Endodermal cell (in vitro differentiated cells): ENCODE measurements at regions not wholly inside any gene's neighbourhood (a gene's known extent, or its start where the extent isn't known, plus 50 kb on each side); places are given as distances from the start of the nearest gene placed in this dataset.
"Not testable (repeated sequence)": the region's sequence is repeated elsewhere in the genome, so short reads cannot be mapped to it uniquely, and the experiment has no call there.

Experiments used
- DNase-seq: peaks from one replicate; pipeline ENCODE4 v3.0.0-alpha.2; 2017
- H3K27ac ChIP-seq: 2 replicates; pipeline ENCODE4 v1.5.1; 2013; ENCODE audit warnings: mild to moderate bottlenecking, low read depth, low read length, moderate library complexity
- H3K27me3 ChIP-seq: 2 replicates; pipeline ENCODE4 v1.6.1; 2013; ENCODE audit warnings: mild to moderate bottlenecking, low read length, moderate library complexity; ENCODE audit not compliant: insufficient read depth, control insufficient read depth, poor library complexity, severe bottlenecking
- H3K36me3 ChIP-seq: 2 replicates; pipeline ENCODE4 v1.7.0; 2013; ENCODE audit warnings: mild to moderate bottlenecking, low read length, moderate library complexity; ENCODE audit not compliant: control insufficient read depth, insufficient read depth
- H3K4me1 ChIP-seq: one replicate; pipeline ENCODE4 v1.7.0; 2013; ENCODE audit warnings: low read length; ENCODE audit not compliant: control insufficient read depth, insufficient read depth
- H3K4me3 ChIP-seq: 2 replicates; pipeline ENCODE4 v1.5.1; 2013; ENCODE audit warnings: mild to moderate bottlenecking, low read length, moderate library complexity
- H3K9ac ChIP-seq: 2 replicates; pipeline ENCODE4 v1.6.1; 2013; ENCODE audit warnings: mild to moderate bottlenecking, low read length, moderate library complexity; ENCODE audit not compliant: poor library complexity, severe bottlenecking; ENCODE audit errors: extremely low read depth
- H3K9me3 ChIP-seq: 2 replicates; pipeline ENCODE4 v1.6.1; 2013; ENCODE audit warnings: mild to moderate bottlenecking, low read length, moderate library complexity; ENCODE audit not compliant: control insufficient read depth
- H3K27ac Mint-ChIP-seq: 2 replicates; pipeline ENCODE4 v1.8.0; 2020; ENCODE audit warnings: mixed read lengths
- H3K27me3 Mint-ChIP-seq: 2 replicates; pipeline ENCODE4 v1.8.0; 2021; ENCODE audit warnings: mild to moderate bottlenecking, mixed read lengths; ENCODE audit not compliant: insufficient read depth
- H3K36me3 Mint-ChIP-seq: 2 replicates; pipeline ENCODE4 v1.8.0; 2020; ENCODE audit warnings: low read depth, mixed read lengths
- H3K4me1 Mint-ChIP-seq: 2 replicates; pipeline ENCODE4 v1.8.0; 2020; ENCODE audit warnings: mixed read lengths
- H3K4me3 Mint-ChIP-seq: 2 replicates; pipeline ENCODE4 v1.8.0; 2020; ENCODE audit warnings: mild to moderate bottlenecking, moderate library complexity, mixed read lengths
- H3K9me3 Mint-ChIP-seq: 2 replicates; pipeline ENCODE4 v1.8.0; 2020; ENCODE audit warnings: mild to moderate bottlenecking, mixed read lengths
- WGBS, 2 experiments: methylation state at CpG; one replicate each; pipeline versions ENCODE4 v1.1.5 to v1.1.7; 2013; ENCODE audit warnings: missing lambda C conversion rate in 2 of 2, mixed read lengths in 1 of 2; ENCODE audit not compliant: insufficient coverage in 1 of 2, insufficient read length in 1 of 2; 5-methylcytosine and 5-hydroxymethylcytosine counted together
- TF ChIP-seq, protein P1 (sequence below): fragments of 200-600 bp; sonication (generic); conservative IDR thresholded peaks from 2 replicates; pipeline ENCODE4 v1.5.0; 2021; ENCODE audit warnings: antibody characterized with exemption, mild to moderate bottlenecking

DNA sequence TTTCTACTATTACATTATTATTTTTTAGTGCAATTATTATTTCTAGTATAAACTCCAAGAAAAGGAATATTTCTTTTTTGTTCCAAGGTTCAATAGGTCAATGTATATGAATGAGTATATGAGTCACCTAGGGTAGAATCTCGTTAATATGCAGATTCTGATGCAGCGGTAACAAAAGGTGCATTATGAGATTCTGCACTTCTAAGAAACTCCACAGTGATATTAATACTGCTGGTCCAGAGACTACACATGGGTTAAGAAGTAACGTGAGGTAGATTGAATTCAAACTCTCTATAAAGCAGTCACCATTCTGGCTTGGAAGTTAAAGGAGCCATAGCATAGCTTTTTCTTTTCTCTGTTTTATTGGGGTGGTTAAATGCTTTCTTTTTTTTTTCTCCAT lies 596.2 kb upstream of the TBL1XR1 start:
- H3K9me3 Mint-ChIP-seq, result no peaks in the 10 kb centered on the region
- Histone ChIP-seq H3K4me3 (no peak overlapping the region), H3K9me3 (no peaks in the 10 kb centered on the region), H3K27ac (no peak overlapping the region), H3K9ac (no peak overlapping the region), H3K4me1 (no peaks in the 10 kb centered on the region), H3K27me3 (no peaks in the 10 kb centered on the region), H3K36me3 (no peaks in the 10 kb centered on the region)
- peaks cover 8% of the 10 kb centered on the region for H3K4me1 Mint-ChIP-seq
- H3K4me3 Mint-ChIP-seq, result no peak overlapping the region
- H3K36me3 Mint-ChIP-seq, result no peaks in the 10 kb centered on the region
- WGBS, 2 experiments, result 88 to 90% methylated on average over 1 to 3 of the region's 3 CpGs
- DNase-seq, result no peak
- no peak overlapping the region for H3K27ac Mint-ChIP-seq
- TF ChIP-seq, protein P1, sequence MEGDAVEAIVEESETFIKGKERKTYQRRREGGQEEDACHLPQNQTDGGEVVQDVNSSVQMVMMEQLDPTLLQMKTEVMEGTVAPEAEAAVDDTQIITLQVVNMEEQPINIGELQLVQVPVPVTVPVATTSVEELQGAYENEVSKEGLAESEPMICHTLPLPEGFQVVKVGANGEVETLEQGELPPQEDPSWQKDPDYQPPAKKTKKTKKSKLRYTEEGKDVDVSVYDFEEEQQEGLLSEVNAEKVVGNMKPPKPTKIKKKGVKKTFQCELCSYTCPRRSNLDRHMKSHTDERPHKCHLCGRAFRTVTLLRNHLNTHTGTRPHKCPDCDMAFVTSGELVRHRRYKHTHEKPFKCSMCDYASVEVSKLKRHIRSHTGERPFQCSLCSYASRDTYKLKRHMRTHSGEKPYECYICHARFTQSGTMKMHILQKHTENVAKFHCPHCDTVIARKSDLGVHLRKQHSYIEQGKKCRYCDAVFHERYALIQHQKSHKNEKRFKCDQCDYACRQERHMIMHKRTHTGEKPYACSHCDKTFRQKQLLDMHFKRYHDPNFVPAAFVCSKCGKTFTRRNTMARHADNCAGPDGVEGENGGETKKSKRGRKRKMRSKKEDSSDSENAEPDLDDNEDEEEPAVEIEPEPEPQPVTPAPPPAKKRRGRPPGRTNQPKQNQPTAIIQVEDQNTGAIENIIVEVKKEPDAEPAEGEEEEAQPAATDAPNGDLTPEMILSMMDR, result no peak
- no peaks in the 10 kb centered on the region for H3K27me3 Mint-ChIP-seq

DNA sequence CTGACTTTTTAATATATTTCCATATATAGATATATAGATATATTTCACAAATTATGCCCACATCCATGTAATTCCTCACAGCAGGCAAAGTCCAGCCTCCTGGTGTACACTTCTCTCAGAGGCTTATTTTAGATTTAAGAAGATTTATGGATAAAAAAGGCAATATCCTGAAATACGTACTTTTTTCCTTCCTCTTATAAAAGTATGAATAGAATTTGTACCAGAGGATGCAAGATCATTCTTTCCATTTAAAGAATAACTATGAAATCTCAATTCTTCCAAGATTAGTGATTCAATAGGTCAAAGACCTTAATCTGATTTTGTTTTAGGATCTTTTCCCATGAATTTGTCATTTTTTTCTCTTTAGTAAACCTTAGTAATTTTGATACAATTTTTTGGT lies 597.9 kb upstream of the TBL1XR1 start:
- Histone ChIP-seq H3K4me1 (no peaks in the 10 kb centered on the region), H3K36me3 (no peaks in the 10 kb centered on the region), H3K9ac (no peak overlapping the region), H3K27ac (no peak overlapping the region), H3K9me3 (no peaks in the 10 kb centered on the region), H3K27me3 (no peaks in the 10 kb centered on the region), H3K4me3 (no peak overlapping the region)
- no peak overlapping the region for H3K27ac Mint-ChIP-seq
- peaks cover 8% of the 10 kb centered on the region for H3K4me1 Mint-ChIP-seq
- H3K36me3 Mint-ChIP-seq, result no peaks in the 10 kb centered on the region
- no peaks in the 10 kb centered on the region for H3K27me3 Mint-ChIP-seq
- no peak for DNase-seq
- TF ChIP-seq, protein P1, result no peak
- WGBS, 2 experiments, result 100% methylated on average over 1 of the region's 1 CpG; no CpG with 5 or more reads in 1 of the 2 experiments
- no peaks in the 10 kb centered on the region for H3K9me3 Mint-ChIP-seq
- H3K4me3 Mint-ChIP-seq, result no peak overlapping the region

- Histone ChIP-seq H3K4me3 (no peak overlapping the region), H3K9ac (no peak overlapping the region), H3K4me1 (no peaks in the 10 kb centered on the region), H3K27ac (no peak overlapping the region), H3K27me3 (no peaks in the 10 kb centered on the region), H3K9me3 (no peaks in the 10 kb centered on the region), H3K36me3 (no peaks in the 10 kb centered on the region)
- H3K4me3 Mint-ChIP-seq, result no peak overlapping the region
- H3K9me3 Mint-ChIP-seq, result no peaks in the 10 kb centered on the region
- H3K27ac Mint-ChIP-seq, result no peak overlapping the region
- no peaks in the 10 kb centered on the region for H3K27me3 Mint-ChIP-seq
- H3K4me1 Mint-ChIP-seq, result peaks cover 8% of the 10 kb centered on the region
- TF ChIP-seq, protein P1, result no peak
- DNase-seq, result no peak
- H3K36me3 Mint-ChIP-seq, result no peaks in the 10 kb centered on the region
These were observed 598.6 kb upstream of the TBL1XR1 start for GRCh38 chr3:177795859-177796258.

DNA sequence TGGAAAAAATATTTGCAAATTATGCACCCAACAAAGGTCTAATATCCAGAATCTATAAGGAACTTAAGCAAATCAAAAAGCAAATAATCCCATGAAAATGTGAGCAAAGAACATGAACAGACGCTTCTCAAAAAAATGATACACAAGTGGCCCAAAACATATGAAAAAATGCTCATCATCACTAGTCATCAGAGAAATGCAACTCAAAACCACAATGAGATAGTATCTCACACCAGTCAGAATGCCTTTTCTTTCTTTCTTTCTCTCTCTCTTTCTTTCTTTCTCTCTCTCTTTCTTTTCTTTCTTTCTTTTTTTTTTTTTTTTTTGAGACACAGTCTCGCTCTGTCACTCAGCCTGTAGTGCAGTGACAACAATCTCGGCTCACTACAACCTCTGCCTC lies 602.9 kb upstream of the TBL1XR1 start:
- not testable (repeated sequence) for H3K27ac ChIP-seq, H3K36me3 Mint-ChIP-seq, H3K27me3 ChIP-seq, H3K4me3 ChIP-seq, H3K4me3 Mint-ChIP-seq, H3K9ac ChIP-seq, H3K9me3 Mint-ChIP-seq, DNase-seq, H3K27me3 Mint-ChIP-seq, H3K36me3 ChIP-seq, H3K9me3 ChIP-seq, H3K27ac Mint-ChIP-seq, H3K4me1 ChIP-seq
- peaks cover 16% of the 10 kb centered on the region for H3K4me1 Mint-ChIP-seq
- 90 to 100% methylated on average over 2 to 3 of the region's 3 CpGs for WGBS, 2 experiments
